Karpas-422 (cell line): ENCODE measurements at regions not wholly inside any gene's neighbourhood (a gene's known extent, or its start where the extent isn't known, plus 50 kb on each side); places are given as distances from the start of the nearest gene placed in this dataset.

Experiments
- DNase-seq: peaks from one replicate; pipeline ENCODE4 v3.0.0-alpha.2; 2015
- H2AFZ ChIP-seq: fragments of 200-600 bp; sonication (generic); 2 replicates; pipeline ENCODE4 v1.6.1; 2014; ENCODE audit warnings: antibody characterized with exemption, low read length, mixed read lengths
- H3K27ac ChIP-seq: fragments of 200-600 bp; sonication (generic); 2 replicates; pipeline ENCODE4 v1.5.1; 2014; ENCODE audit warnings: mild to moderate bottlenecking, low read length, moderate library complexity
- H3K27me3 ChIP-seq: fragments of 200-600 bp; sonication (generic); 2 replicates; pipeline ENCODE4 v1.6.1; 2014; ENCODE audit warnings: low read length, mixed read lengths
- H3K36me3 ChIP-seq: fragments of 200-600 bp; sonication (generic); 2 replicates; pipeline ENCODE4 v1.6.1; 2014; ENCODE audit warnings: low read length, mixed read lengths; ENCODE audit not compliant: insufficient read depth
- H3K4me1 ChIP-seq: fragments of 200-600 bp; sonication (generic); 2 replicates; pipeline ENCODE4 v1.6.1; 2014; ENCODE audit warnings: mild to moderate bottlenecking, low read length, mixed read lengths
- H3K4me2 ChIP-seq: fragments of 200-600 bp; sonication (generic); 2 replicates; pipeline ENCODE4 v1.6.1; 2014; ENCODE audit warnings: low read length, low read depth, mild to moderate bottlenecking; ENCODE audit not compliant: poor library complexity, severe bottlenecking
- H3K4me3 ChIP-seq: fragments of 200-600 bp; sonication (generic); 2 replicates; pipeline ENCODE4 v1.5.1; 2014; ENCODE audit warnings: mild to moderate bottlenecking, antibody characterized with exemption, low read length, mixed read lengths
- H3K79me2 ChIP-seq: fragments of 200-600 bp; sonication (generic); 2 replicates; pipeline ENCODE4 v1.6.1; 2014; ENCODE audit warnings: mild to moderate bottlenecking, low read length, mixed read lengths
- H3K9ac ChIP-seq: fragments of 200-600 bp; sonication (generic); 2 replicates; pipeline ENCODE4 v1.6.0; 2014; ENCODE audit warnings: low read length
- H3K9me2 ChIP-seq: fragments of 200-600 bp; sonication (generic), shearing (Covaris generic); replicated peaks from 2 replicates; pipeline ENCODE4 v1.6.0; 2014; ENCODE audit warnings: mild to moderate bottlenecking, low read length, moderate library complexity; ENCODE audit not compliant: insufficient read depth
- H3K9me3 ChIP-seq: fragments of 300-700, 200-600 bp; sonication (generic); 2 replicates; pipeline ENCODE4 v1.6.1; 2014; ENCODE audit warnings: low read length, mixed read lengths
- H4K20me1 ChIP-seq: fragments of 200-600 bp; sonication (generic); 2 replicates; pipeline ENCODE4 v1.6.1; 2014; ENCODE audit warnings: mild to moderate bottlenecking, antibody characterized with exemption, low read length, low read depth; ENCODE audit not compliant: insufficient read depth

- H3K27me3 ChIP-seq, result no peaks in the 10 kb centered on the region
- no peaks in the 10 kb centered on the region for H3K79me2 ChIP-seq
- no peak for DNase-seq
- no peaks in the 10 kb centered on the region for H4K20me1 ChIP-seq
- H3K27ac ChIP-seq, result no peak overlapping the region
- H3K9me2 ChIP-seq, result no peaks in the 10 kb centered on the region
- no peak overlapping the region for H2AFZ ChIP-seq
- no peaks in the 10 kb centered on the region for H3K36me3 ChIP-seq
- H3K9me3 ChIP-seq, result no peaks in the 10 kb centered on the region
- H3K9ac ChIP-seq, result no peak overlapping the region
- no peak overlapping the region for H3K4me3 ChIP-seq
- H3K4me1 ChIP-seq, result no peaks in the 10 kb centered on the region
- no peak overlapping the region for H3K4me2 ChIP-seq
Observed at GRCh38 chr10:61296161-61296560, 157.0 kb downstream of the TMEM26 start.

GRCh38 chr10:61294131-61294530 lies 159.1 kb downstream of the TMEM26 start:
- Histone ChIP-seq H4K20me1 (no peaks in the 10 kb centered on the region), H3K79me2 (no peaks in the 10 kb centered on the region), H3K9me2 (no peaks in the 10 kb centered on the region), H3K4me3 (no peak overlapping the region), H3K27ac (no peak overlapping the region), H2AFZ (no peak overlapping the region), H3K4me2 (no peak overlapping the region), H3K36me3 (no peaks in the 10 kb centered on the region), H3K9me3 (no peaks in the 10 kb centered on the region), H3K27me3 (no peaks in the 10 kb centered on the region), H3K9ac (no peak overlapping the region), H3K4me1 (no peaks in the 10 kb centered on the region)
- no peak for DNase-seq

DNA sequence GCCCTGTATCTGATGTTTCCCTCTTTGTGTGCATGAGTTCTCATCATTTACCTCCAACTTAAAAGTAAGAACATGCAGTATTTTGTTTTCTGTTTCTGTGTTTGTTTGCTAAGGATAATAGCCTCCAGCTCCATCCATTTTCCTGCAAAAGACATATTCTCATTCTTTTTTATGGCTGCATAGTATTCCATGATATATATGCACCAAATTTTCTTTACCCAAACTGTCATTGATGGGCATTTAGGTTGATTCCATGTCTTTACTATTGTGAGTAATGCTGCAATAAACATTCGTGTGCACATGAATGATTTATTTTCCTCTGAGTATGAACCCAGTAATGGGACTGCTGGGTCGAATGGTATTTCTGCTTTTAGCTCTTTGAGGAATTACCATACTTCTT lies 163.4 kb downstream of the TMEM26 start:
- no peaks in the 10 kb centered on the region for H3K27me3 ChIP-seq
- no peak for DNase-seq
- no peak overlapping the region for H3K4me3 ChIP-seq
- H3K36me3 ChIP-seq, result no peaks in the 10 kb centered on the region
- H3K4me2 ChIP-seq, result no peak overlapping the region
- no peaks in the 10 kb centered on the region for H3K9me3 ChIP-seq
- no peaks in the 10 kb centered on the region for H4K20me1 ChIP-seq
- no peak overlapping the region for H2AFZ ChIP-seq
- no peaks in the 10 kb centered on the region for H3K4me1 ChIP-seq
- H3K9me2 ChIP-seq, result no peaks in the 10 kb centered on the region
- H3K9ac ChIP-seq, result no peak overlapping the region
- H3K79me2 ChIP-seq, result no peaks in the 10 kb centered on the region
- H3K27ac ChIP-seq, result no peak overlapping the region

- H3K4me1 ChIP-seq, result no peaks in the 10 kb centered on the region
- H3K9ac ChIP-seq, result no peak overlapping the region
- no peaks in the 10 kb centered on the region for H4K20me1 ChIP-seq
- H3K36me3 ChIP-seq, result no peaks in the 10 kb centered on the region
- no peak overlapping the region for H3K4me3 ChIP-seq
- H2AFZ ChIP-seq, result no peak overlapping the region
- no peaks in the 10 kb centered on the region for H3K9me3 ChIP-seq
- no peaks in the 10 kb centered on the region for H3K79me2 ChIP-seq
- H3K4me2 ChIP-seq, result no peak overlapping the region
- no peaks in the 10 kb centered on the region for H3K9me2 ChIP-seq
- no peak for DNase-seq
- H3K27me3 ChIP-seq, result no peaks in the 10 kb centered on the region
- no peak overlapping the region for H3K27ac ChIP-seq
Observed at GRCh38 chr10:61286686-61287085, 166.5 kb downstream of the TMEM26 start.

- H3K4me3 ChIP-seq, result no peak overlapping the region
- H3K4me2 ChIP-seq, result no peak overlapping the region
- no peak overlapping the region for H3K9ac ChIP-seq
- no peaks in the 10 kb centered on the region for H3K79me2 ChIP-seq
- H4K20me1 ChIP-seq, result no peaks in the 10 kb centered on the region
- no peak overlapping the region for H3K27ac ChIP-seq
- no peaks in the 10 kb centered on the region for H3K9me3 ChIP-seq
- H2AFZ ChIP-seq, result no peak overlapping the region
- H3K4me1 ChIP-seq, result no peaks in the 10 kb centered on the region
- DNase-seq, result no peak
- H3K27me3 ChIP-seq, result no peaks in the 10 kb centered on the region
- no peaks in the 10 kb centered on the region for H3K9me2 ChIP-seq
- H3K36me3 ChIP-seq, result no peaks in the 10 kb centered on the region
Observed at GRCh38 chr10:61285749-61286148, 167.4 kb downstream of the TMEM26 start.

DNA sequence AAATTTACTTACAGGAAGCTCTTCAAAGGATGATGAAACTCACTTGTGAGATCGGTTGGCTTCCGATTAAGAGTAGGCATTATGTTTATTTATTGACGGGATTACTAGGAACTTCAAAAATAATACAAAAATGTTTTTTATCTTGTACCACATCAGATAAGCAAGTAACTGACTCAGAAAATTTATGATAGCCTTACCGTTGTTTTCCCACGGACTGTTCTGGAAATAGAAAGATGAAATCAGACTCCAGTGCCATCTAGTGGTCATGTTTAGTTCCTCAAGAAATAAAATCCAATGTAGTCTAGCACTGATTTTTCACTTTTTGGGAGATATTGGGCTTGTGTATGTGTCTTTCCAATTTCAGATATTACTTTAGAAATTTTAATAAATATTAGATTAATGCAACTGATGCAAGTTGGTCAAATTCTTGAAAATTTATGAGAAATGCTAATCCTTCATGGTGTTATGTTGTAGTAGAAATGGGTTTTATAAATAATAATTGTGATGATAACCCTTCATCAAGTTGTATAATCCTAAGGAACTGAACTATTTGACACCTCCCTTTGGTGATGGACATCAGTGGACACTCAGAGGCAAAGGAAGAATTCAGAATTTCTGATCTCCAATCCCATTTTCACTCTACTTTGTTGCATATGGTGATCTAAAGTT lies 168.8 kb downstream of the TMEM26 start:
- Histone ChIP-seq H2AFZ (no peak overlapping the region), H3K9ac (no peak overlapping the region), H3K9me3 (no peaks in the 10 kb centered on the region), H3K4me2 (no peak overlapping the region), H3K9me2 (no peaks in the 10 kb centered on the region), H3K27me3 (no peaks in the 10 kb centered on the region), H3K4me3 (no peak overlapping the region), H3K36me3 (no peaks in the 10 kb centered on the region), H3K79me2 (no peaks in the 10 kb centered on the region), H3K27ac (no peak overlapping the region), H4K20me1 (no peaks in the 10 kb centered on the region), H3K4me1 (no peaks in the 10 kb centered on the region; the same call in 1 of the 2 replicates)
- DNase-seq, result peak; percentile 70

DNA sequence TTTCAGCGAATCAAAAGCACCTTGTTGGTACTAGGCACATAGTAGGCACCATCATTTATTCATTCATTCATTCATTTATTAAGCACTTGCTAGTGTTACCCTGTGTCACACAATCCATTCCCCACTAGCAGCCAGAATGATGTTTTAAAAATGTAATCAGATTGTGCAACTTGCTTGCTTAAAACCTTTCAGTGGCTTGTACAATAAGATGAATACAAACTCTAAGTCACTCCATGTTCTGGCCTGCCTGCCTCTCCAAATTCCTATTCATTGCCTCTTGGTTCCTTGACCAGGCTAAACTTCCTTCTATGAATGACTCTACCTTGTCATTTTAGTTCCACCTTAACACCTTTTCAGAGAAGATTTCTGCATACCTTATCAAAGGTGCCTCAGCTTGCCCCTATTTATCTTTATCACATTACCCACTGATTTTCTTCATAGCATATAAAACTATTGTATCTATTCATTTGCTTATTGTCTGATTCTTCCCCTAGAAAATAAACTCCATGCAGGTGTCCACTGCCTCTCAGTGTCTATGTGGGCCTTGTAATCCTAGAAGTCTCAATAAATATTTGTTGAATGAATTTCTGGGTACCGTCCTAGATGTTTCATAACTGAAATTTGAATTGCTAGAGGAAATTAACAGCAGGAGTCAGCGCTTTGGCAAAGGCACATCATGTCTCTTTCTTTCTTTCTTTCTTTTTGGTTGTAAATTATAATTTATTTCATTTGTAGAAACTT lies 169.5 kb downstream of the TMEM26 start:
- no peaks in the 10 kb centered on the region for H3K9me2 ChIP-seq
- H3K9ac ChIP-seq, result no peak overlapping the region
- no peak overlapping the region for H3K4me2 ChIP-seq
- no peaks in the 10 kb centered on the region for H3K27me3 ChIP-seq
- no peaks in the 10 kb centered on the region for H4K20me1 ChIP-seq
- H3K4me1 ChIP-seq, result no peaks in the 10 kb centered on the region; the same call in 1 of the 2 replicates
- H3K27ac ChIP-seq, result no peak overlapping the region
- no peaks in the 10 kb centered on the region for H3K36me3 ChIP-seq
- H3K79me2 ChIP-seq, result no peaks in the 10 kb centered on the region
- H2AFZ ChIP-seq, result no peak overlapping the region
- no peak for DNase-seq
- H3K4me3 ChIP-seq, result no peak overlapping the region
- no peaks in the 10 kb centered on the region for H3K9me3 ChIP-seq

- H3K27ac ChIP-seq, result no peak overlapping the region
- H2AFZ ChIP-seq, result no peak overlapping the region
- no peaks in the 10 kb centered on the region for H3K36me3 ChIP-seq
- no peaks in the 10 kb centered on the region for H3K27me3 ChIP-seq
- no peak overlapping the region for H3K9ac ChIP-seq
- no peak overlapping the region for H3K4me2 ChIP-seq
- no peak for DNase-seq
- H3K9me2 ChIP-seq, result no peaks in the 10 kb centered on the region
- no peaks in the 10 kb centered on the region for H3K79me2 ChIP-seq
- H3K4me1 ChIP-seq, result no peaks in the 10 kb centered on the region; the same call in 1 of the 2 replicates
- no peak overlapping the region for H3K4me3 ChIP-seq
- no peaks in the 10 kb centered on the region for H4K20me1 ChIP-seq
- no peaks in the 10 kb centered on the region for H3K9me3 ChIP-seq
Observed at GRCh38 chr10:61283066-61283465, 170.1 kb downstream of the TMEM26 start.
